Mucosa of gallbladder (tissue), 1 donor: ENCODE measurements at regions not wholly inside any gene's neighbourhood (a gene's known extent, or its start where the extent isn't known, plus 50 kb on each side); places are given as distances from the start of the nearest gene placed in this dataset.
A peak's percentile ranks its signal among the peaks of the same experiment; 100 is the strongest.
"Not testable (repeated sequence)": the region's sequence is repeated elsewhere in the genome, so short reads cannot be mapped to it uniquely, and the experiment has no call there.

Source experiments
- DNase-seq: peaks from one replicate; pipeline ENCODE4 v3.0.0-alpha.2; 2020; ENCODE audit warnings: low spot score
- donor health status: DM: no; HTN: no; CAD: no.

- no peak for DNase-seq
Measured at GRCh38 chr12:97713270-97713669, 250.7 kb downstream of the RMST start.

- peak; percentile 17 for DNase-seq
Measured at GRCh38 chr12:97714107-97714563, 251.5 kb downstream of the RMST start.

GRCh38 chr12:97716356-97716755, 253.8 kb downstream of the RMST start:
- peak; percentile 18 for DNase-seq

DNA sequence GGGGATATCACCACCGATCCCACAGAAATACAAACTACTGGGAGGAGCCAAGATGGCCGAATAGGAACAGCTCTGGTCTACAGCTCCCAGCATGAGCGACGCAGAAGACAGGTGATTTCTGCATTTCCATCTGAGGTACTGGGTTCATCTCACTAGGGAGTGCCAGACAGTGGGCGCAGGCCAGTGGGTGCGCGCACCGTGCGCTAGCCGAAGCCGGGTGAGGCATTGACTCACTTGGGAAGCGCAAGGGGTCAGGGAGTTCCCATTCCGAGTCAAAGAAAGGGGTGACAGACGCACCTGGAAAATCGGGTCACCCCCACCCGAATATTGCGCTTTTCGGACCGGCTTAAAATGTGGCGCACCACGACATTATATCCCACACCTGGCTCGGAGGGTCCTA, 261.2 kb downstream of the RMST start:
- DNase-seq, result not testable (repeated sequence)

- DNase-seq, result no peak
Measured at GRCh38 chr12:97745406-97746101, 282.9 kb downstream of the RMST start.

DNA sequence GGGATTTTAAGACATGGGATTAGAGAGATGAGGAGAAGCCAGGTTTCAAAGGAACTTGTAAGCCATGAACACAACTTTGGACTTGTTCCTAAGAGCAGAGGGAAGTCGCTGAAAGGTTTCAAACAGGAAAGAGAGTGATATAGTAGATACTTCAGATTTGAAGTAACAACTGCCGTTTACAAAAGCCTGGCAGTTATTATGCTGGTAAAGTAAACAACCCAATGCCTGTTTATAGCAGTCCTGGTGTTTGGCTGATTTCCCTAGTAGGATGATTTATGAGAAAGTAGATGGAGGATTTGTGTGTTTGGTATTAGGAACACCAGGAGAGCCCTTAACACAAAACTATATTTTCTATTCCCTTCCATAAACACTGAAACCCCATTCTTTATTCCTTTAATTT, 285.7 kb downstream of the RMST start:
- no peak for DNase-seq

DNA sequence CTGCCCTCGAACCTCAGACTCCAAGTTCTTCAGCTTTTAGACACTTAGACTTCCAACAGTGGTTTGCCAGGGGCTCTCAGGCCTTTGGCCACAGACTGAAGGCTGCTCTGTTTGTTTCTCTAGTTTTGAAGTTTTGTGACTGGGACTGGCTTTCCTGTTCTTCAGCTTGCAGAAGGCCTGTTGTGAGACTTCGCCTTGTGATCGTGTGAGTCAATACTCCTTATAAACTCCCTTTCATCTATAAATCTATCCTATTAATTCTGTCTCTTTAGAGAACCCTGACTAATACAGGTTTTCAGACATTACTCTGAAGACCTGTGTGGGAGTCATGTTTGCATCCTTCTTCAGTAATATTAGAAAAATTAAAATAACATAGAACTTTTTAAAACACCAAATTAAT, 289.1 kb downstream of the RMST start:
- DNase-seq, result no peak

DNA sequence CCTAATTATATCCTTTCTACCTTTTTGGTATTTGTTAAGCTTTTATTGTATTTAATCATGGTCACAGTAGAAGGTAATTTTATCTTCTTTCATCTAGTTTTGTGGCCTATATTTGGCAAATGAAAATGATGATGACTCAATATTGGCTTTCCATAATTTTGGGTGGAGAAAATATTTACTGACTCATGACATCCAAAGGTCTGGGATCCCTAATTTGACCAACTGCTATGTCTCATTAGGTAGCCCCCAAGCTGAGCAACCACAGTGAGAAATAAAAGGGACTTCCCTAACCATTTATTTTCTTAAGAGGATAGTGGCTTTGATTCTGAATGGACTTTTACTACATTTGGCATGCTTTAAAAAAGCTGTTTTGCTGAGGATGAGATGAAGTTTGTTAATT, 289.5 kb downstream of the RMST start:
- no peak for DNase-seq

DNA sequence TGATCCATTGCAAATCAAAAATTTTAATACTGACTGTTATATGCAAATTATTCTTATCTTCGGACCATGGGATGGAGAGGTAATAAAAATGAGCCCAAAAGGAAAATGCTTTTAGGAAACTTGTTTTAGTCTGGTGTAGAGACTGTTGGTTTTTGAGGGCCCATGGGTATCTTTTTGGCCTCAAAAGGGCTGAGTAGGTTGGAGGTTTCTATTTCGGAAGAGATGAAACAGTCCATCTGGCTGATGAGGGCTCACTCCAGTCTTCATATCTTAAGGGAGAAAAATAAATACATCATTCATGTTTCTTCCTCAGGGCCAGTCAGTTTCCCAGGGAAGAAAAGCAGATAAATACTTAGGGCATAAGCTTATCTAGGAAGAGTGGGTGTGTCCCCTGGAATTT, 290.7 kb downstream of the RMST start:
- DNase-seq, result no peak

- DNase-seq, result no peak
Measured at GRCh38 chr12:97754306-97754705, 291.7 kb downstream of the RMST start.

DNA sequence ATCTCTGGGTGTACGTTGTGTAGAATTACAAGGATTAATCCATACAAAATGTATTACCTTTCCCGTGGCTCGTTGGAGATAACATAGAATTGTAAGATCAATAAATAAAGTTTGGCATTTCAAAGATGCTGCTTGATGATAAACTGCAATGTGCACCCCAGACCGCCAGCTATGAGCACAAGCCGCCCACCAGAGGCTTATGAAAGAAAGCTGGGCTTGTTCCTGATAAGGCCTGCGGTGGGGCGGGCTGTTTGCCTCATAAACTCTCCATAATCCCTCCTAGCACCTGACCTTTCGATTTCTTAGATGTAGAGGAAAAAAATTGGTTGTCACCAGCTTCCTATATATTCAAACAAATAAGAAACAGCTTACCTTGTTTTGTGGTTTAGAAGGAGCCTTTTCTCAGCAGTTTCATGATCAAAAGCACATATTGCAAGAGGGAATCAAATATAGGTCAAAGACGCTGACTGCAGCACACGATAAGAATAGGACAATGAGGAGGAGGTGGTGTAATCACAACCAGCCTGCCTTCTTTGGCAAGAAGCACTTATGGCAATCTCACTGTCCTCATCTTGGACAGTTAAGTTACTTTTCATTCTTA, 293.6 kb downstream of the RMST start:
- DNase-seq, result no peak

DNA sequence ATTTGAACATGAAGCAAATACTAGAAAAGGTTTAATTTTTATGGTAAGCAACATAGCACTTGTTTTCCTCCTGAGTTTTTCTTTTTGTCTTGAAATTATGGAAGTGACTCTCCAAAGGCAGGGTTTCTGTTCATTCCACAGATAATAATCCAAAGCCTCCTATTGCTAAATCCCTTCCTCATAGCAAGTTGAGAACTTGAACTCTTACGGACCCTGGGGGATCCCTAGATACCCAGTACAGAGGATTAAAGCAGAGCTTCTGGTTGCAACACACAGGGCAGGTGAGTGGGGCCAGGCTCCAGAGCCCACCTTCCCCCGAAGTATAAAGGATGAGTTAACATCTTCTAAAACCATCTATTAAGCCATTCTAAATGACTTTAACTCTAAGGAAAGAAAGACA, 294.1 kb downstream of the RMST start:
- DNase-seq, result no peak

GRCh38 chr12:97757481-97758193, 295.0 kb downstream of the RMST start:
- no peak for DNase-seq

GRCh38 chr12:97758194-97758501, 295.5 kb downstream of the RMST start:
- no peak for DNase-seq

- no peak for DNase-seq
Measured at GRCh38 chr12:97758586-97758985, 296.0 kb downstream of the RMST start.

DNA sequence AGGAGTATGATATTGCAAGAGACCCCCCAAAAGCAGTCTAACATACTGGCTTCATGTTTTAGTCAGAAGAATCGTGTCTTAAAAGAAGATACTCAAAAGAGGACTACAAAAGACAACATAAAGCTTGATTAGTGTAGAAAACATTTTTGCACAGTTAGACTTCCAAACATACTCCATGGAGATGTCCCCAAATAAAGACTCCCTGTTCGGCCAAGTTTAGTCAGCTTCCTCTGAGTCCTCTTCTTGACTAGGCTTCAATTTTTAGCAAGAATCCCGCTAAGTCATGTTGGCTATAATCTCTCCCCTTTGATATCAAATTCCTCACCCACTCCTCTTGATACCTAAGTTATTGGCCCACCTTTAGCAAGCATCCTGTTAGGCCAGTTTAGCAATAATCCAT, 298.0 kb downstream of the RMST start:
- DNase-seq, result no peak

DNA sequence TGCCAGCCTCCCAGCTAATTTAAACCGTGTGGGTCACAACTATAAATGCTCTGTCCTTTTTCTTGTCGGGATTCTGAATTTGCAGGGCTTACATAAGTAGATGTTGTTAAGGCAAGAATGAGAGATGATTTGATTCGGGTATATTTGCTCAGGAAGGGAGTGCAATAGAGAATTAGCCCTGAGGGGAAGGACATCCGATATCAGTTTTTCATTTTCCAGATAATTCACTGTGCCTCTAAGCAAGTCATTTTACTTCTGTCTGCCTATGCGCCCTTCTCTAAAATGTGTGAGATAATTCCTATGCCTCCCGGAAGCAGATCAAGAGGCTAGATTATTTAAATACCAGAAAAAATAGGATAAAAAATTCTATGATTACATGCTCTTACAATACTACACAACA, 300.5 kb downstream of the RMST start:
- DNase-seq, result no peak

- DNase-seq, result no peak
Measured at GRCh38 chr12:97764700-97765099, 302.1 kb downstream of the RMST start.

GRCh38 chr12:97767347-97767746, 304.7 kb downstream of the RMST start:
- no peak for DNase-seq

- no peak for DNase-seq
Measured at GRCh38 chr12:97778111-97778510, 315.5 kb downstream of the RMST start.

DNA sequence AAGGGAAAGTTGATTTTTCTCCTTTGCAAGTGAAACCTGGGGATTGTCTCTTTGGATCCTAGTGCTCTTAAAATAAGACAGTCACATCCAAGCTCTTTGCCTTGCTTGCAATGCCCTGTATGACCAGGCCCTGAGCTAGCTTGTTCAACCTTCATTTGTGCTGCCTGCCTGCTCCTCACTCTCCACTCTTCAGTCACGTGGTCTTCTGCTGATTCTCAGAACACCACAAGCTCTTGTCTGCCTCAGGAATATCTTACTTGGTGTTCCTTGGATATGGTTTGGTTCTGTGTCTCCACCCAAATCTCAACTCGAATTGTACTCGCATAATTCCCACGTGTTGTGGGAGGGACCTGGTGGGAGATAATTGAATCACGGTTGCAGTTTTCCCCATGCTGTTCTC, 318.7 kb downstream of the RMST start:
- DNase-seq, result no peak

- no peak for DNase-seq
Measured at GRCh38 chr12:97784904-97785303, 322.3 kb downstream of the RMST start.

DNA sequence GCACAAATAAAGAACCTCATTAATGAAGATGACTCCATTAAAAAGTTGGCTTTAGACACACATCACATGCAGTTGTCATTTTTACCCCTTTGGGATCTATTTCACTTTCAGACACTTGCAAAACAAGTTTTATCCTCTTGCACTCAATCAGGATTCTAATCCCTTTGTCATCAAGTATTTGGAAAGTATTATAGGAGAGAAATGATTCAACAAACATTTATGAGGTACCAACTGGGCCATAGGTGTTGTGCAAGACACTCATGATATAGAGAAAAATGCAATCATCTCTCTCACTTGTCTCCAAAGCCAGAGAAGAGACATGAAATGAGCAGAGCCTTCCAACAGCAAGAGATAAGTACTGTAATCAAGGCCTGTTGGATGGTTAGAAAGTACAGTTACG, 327.7 kb downstream of the RMST start:
- DNase-seq, result no peak
